Liver (tissue), 3 donors: ENCODE measurements at regions not wholly inside any gene's neighbourhood (a gene's known extent, or its start where the extent isn't known, plus 50 kb on each side); places are given as distances from the start of the nearest gene placed in this dataset.

Source experiments
- GABPA ChIP-seq, 2 donors: IDR thresholded peaks in 1 of 2; conservative IDR thresholded peaks in 1 of 2; 2 replicates each; pipeline ENCODE4 v1.6.1; 2016; ENCODE audit warnings: antibody characterized with exemption in 2 of 2, mild to moderate bottlenecking in 1 of 2, moderate library complexity in 1 of 2
- JUND ChIP-seq, 2 donors: IDR thresholded peaks; 2 replicates each; pipeline ENCODE4 v1.6.1; 2016; ENCODE audit warnings: antibody characterized with exemption in 2 of 2
- MAX ChIP-seq: IDR thresholded peaks from 2 replicates; pipeline ENCODE4 v1.6.1; 2016; ENCODE audit warnings: antibody characterized with exemption
- SP1 ChIP-seq: IDR thresholded peaks from 2 replicates; pipeline ENCODE4 v1.6.1; 2018; ENCODE audit warnings: antibody characterized with exemption, mild to moderate bottlenecking
- TF ChIP-seq, protein P1 (sequence below): fragments of 150-350 bp; IDR thresholded peaks from 2 replicates; pipeline ENCODE4 v1.5.1; 2017; ENCODE audit warnings: improper control_type of control experiment, low read depth, low read length; ENCODE audit not compliant: missing input control
- TF ChIP-seq, protein P2 (sequence below): IDR thresholded peaks from 2 replicates; pipeline ENCODE4 v1.6.1; 2016; ENCODE audit warnings: antibody characterized with exemption, mild to moderate bottlenecking
- donor health status: healthy.
- donor health status: healthy.

GRCh38 chr18:27785815-27786471 lies 391.0 kb downstream of the CDH2 start:
- TF ChIP-seq, protein P1, sequence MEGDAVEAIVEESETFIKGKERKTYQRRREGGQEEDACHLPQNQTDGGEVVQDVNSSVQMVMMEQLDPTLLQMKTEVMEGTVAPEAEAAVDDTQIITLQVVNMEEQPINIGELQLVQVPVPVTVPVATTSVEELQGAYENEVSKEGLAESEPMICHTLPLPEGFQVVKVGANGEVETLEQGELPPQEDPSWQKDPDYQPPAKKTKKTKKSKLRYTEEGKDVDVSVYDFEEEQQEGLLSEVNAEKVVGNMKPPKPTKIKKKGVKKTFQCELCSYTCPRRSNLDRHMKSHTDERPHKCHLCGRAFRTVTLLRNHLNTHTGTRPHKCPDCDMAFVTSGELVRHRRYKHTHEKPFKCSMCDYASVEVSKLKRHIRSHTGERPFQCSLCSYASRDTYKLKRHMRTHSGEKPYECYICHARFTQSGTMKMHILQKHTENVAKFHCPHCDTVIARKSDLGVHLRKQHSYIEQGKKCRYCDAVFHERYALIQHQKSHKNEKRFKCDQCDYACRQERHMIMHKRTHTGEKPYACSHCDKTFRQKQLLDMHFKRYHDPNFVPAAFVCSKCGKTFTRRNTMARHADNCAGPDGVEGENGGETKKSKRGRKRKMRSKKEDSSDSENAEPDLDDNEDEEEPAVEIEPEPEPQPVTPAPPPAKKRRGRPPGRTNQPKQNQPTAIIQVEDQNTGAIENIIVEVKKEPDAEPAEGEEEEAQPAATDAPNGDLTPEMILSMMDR: no peak
- TF ChIP-seq GABPA (IDR thresholded peaks at IDR 0.05 in 1 of 2, conservative IDR thresholded peaks at IDR 0.05 in 1 of 2): no peak
- TF ChIP-seq JUND (IDR thresholded peaks at IDR 0.05): no peak
- TF ChIP-seq, protein P2, sequence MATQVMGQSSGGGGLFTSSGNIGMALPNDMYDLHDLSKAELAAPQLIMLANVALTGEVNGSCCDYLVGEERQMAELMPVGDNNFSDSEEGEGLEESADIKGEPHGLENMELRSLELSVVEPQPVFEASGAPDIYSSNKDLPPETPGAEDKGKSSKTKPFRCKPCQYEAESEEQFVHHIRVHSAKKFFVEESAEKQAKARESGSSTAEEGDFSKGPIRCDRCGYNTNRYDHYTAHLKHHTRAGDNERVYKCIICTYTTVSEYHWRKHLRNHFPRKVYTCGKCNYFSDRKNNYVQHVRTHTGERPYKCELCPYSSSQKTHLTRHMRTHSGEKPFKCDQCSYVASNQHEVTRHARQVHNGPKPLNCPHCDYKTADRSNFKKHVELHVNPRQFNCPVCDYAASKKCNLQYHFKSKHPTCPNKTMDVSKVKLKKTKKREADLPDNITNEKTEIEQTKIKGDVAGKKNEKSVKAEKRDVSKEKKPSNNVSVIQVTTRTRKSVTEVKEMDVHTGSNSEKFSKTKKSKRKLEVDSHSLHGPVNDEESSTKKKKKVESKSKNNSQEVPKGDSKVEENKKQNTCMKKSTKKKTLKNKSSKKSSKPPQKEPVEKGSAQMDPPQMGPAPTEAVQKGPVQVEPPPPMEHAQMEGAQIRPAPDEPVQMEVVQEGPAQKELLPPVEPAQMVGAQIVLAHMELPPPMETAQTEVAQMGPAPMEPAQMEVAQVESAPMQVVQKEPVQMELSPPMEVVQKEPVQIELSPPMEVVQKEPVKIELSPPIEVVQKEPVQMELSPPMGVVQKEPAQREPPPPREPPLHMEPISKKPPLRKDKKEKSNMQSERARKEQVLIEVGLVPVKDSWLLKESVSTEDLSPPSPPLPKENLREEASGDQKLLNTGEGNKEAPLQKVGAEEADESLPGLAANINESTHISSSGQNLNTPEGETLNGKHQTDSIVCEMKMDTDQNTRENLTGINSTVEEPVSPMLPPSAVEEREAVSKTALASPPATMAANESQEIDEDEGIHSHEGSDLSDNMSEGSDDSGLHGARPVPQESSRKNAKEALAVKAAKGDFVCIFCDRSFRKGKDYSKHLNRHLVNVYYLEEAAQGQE: no peak
- TF ChIP-seq MAX: no peak
- TF ChIP-seq SP1: no peak
